Posterior cingulate gyrus (tissue), 11 donors: ENCODE measurements at regions not wholly inside any gene's neighbourhood (a gene's known extent, or its start where the extent isn't known, plus 50 kb on each side); places are given as distances from the start of the nearest gene placed in this dataset.
"Not testable (repeated sequence)": the region's sequence is repeated elsewhere in the genome, so short reads cannot be mapped to it uniquely, and the experiment has no call there.

Experiments
- DNase-seq, 10 donors: peaks; one replicate each; pipeline versions ENCODE4 v3.0.0 to v3.0.0-alpha.2; 2020 to 2021; ENCODE audit warnings: mixed read lengths in 3 of 10
- intact Hi-C: fragments of 100-400 bp; cut with DNase I; formaldehyde crosslinking; loops from one replicate; pipeline ENCODE4 v1.15.1; 2023

- DNase-seq: no peak
- intact Hi-C loops: no loop called here
Measured at GRCh38 chr15:96058103-96058851, 272.2 kb upstream of the NR2F2 start.

- DNase-seq, intact Hi-C loops: not testable (repeated sequence)
Measured at GRCh38 chr15:96058852-96059103, 271.7 kb upstream of the NR2F2 start.

GRCh38 chr15:96060591-96060990 is 269.9 kb upstream of the NR2F2 start:
- DNase-seq, intact Hi-C loops: not testable (repeated sequence)

GRCh38 chr15:96064351-96064756 is 266.1 kb upstream of the NR2F2 start:
- no peak for DNase-seq
- intact Hi-C loops: no loop called here

- no peak for DNase-seq
- intact Hi-C loops: no loop called here
Measured at GRCh38 chr15:96066126-96066525, 264.4 kb upstream of the NR2F2 start.

- intact Hi-C loops: no loop called here
- DNase-seq: no peak
Measured at GRCh38 chr15:96066852-96067495, 263.5 kb upstream of the NR2F2 start.

GRCh38 chr15:96067677-96068076 is 262.8 kb upstream of the NR2F2 start:
- intact Hi-C loops: no loop called here
- DNase-seq: no peak

- no peak for DNase-seq
- intact Hi-C loops: no loop called here
Measured at GRCh38 chr15:96068897-96069296, 261.6 kb upstream of the NR2F2 start.

- intact Hi-C loops: no loop called here
- no peak for DNase-seq
Measured at GRCh38 chr15:96070636-96071035, 259.9 kb upstream of the NR2F2 start.

GRCh38 chr15:96072821-96073220 is 257.7 kb upstream of the NR2F2 start:
- intact Hi-C loops: no loop called here
- no peak for DNase-seq

- DNase-seq: no peak
- intact Hi-C loops: no loop called here
Measured at GRCh38 chr15:96073908-96074307, 256.6 kb upstream of the NR2F2 start.

GRCh38 chr15:96075895-96076294 is 254.6 kb upstream of the NR2F2 start:
- intact Hi-C loops: no loop called here
- DNase-seq: no peak

- intact Hi-C loops: no loop called here
Measured at GRCh38 chr15:96076350-96076749, 254.2 kb upstream of the NR2F2 start.

GRCh38 chr15:96079041-96079440 is 251.5 kb upstream of the NR2F2 start:
- intact Hi-C loops: no loop called here

More at GRCh38 chr15:96076350-96076749, 254.2 kb upstream of the NR2F2 start:
- DNase-seq: no peak

GRCh38 chr15:96079882-96080281 is 250.6 kb upstream of the NR2F2 start:
- intact Hi-C loops: no loop called here

More at GRCh38 chr15:96079041-96079440, 251.5 kb upstream of the NR2F2 start:
- DNase-seq: no peak

GRCh38 chr15:96086164-96086563 is 244.3 kb upstream of the NR2F2 start:
- intact Hi-C loops: no loop called here
- no peak for DNase-seq

More at GRCh38 chr15:96079882-96080281, 250.6 kb upstream of the NR2F2 start:
- no peak for DNase-seq

GRCh38 chr15:96087180-96087884 is 243.2 kb upstream of the NR2F2 start:
- DNase-seq: no peak
- intact Hi-C loops: no loop called here

- intact Hi-C loops: no loop called here
- DNase-seq: no peak
Measured at GRCh38 chr15:96088650-96089049, 241.8 kb upstream of the NR2F2 start.

GRCh38 chr15:96089405-96090058 is 241.0 kb upstream of the NR2F2 start:
- intact Hi-C loops: no loop called here
- DNase-seq: no peak

- no peak for DNase-seq
- intact Hi-C loops: no loop called here
Measured at GRCh38 chr15:96092186-96092585, 238.3 kb upstream of the NR2F2 start.

- intact Hi-C loops: no loop called here
- no peak for DNase-seq
Measured at GRCh38 chr15:96093063-96093462, 237.4 kb upstream of the NR2F2 start.
